A549 (cell line): ENCODE measurements at regions not wholly inside any gene's neighbourhood (a gene's known extent, or its start where the extent isn't known, plus 50 kb on each side); places are given as distances from the start of the nearest gene placed in this dataset.

Experiments used
- CHD4 ChIP-seq: fragments of 200-600 bp; sonication (generic); IDR thresholded peaks from 2 replicates; pipeline ENCODE4 v1.6.1; 2016; ENCODE audit warnings: antibody characterized with exemption, mild to moderate bottlenecking, borderline replicate concordance
- EHMT2 ChIP-seq: fragments of 200-600 bp; sonication (generic); IDR thresholded peaks from 2 replicates; pipeline ENCODE4 v1.6.1; 2016; ENCODE audit warnings: antibody characterized with exemption, low read depth, mild to moderate bottlenecking, moderate library complexity
- EP300 ChIP-seq, 2 experiments: fragments of >200 bp; sonication (Bioruptor Twin); formaldehyde crosslinking; IDR thresholded peaks; 2 replicates in 1 of 2; 3 replicates in 1 of 2; pipeline ENCODE4 v1.6.1; 2016 to 2017
- ESRRA ChIP-seq: fragments of 150-350 bp; IDR thresholded peaks from 2 replicates; pipeline ENCODE4 v1.6.1; 2014; ENCODE audit warnings: mild to moderate bottlenecking, low read length, borderline replicate concordance
- FOXS1 ChIP-seq: fragments of 250-450 bp; sonication (Bioruptor Pico); IDR thresholded peaks from 2 replicates; pipeline ENCODE4 v1.5.0; 2020; ENCODE audit warnings: mild to moderate bottlenecking, moderate library complexity
- HOXA7 ChIP-seq: fragments of 250-450 bp; sonication (Bioruptor Pico); IDR thresholded peaks from 2 replicates; pipeline ENCODE4 v1.5.0; 2020; ENCODE audit warnings: mild to moderate bottlenecking, moderate library complexity
- NPAS2 ChIP-seq: fragments of 250-450 bp; sonication (Bioruptor Pico); IDR thresholded peaks from 2 replicates; pipeline ENCODE4 v1.8.0; 2022; ENCODE audit warnings: mild to moderate bottlenecking, moderate library complexity, borderline replicate concordance
- NR3C1 ChIP-seq: fragments of >200 bp; sonication (Bioruptor Twin); formaldehyde crosslinking; IDR thresholded peaks from 3 replicates; pipeline ENCODE4 v1.6.1; 2017
- POLR2A ChIP-seq: IDR thresholded peaks from 2 replicates; pipeline ENCODE4 v1.6.1; 2012; ENCODE audit warnings: mild to moderate bottlenecking, low read length
- RCOR1 ChIP-seq: fragments of 150-350 bp; IDR thresholded peaks from 2 replicates; pipeline ENCODE4 v1.6.1; 2014; ENCODE audit warnings: antibody characterized with exemption, low read length, low read depth
- RFX5 ChIP-seq: fragments of 450-650 bp; IDR thresholded peaks from 2 replicates; pipeline ENCODE4 v1.7.1; 2014; ENCODE audit warnings: antibody characterized with exemption, mild to moderate bottlenecking, moderate library complexity
- TFCP2L1 ChIP-seq: fragments of 250-450 bp; sonication (Bioruptor Pico); IDR thresholded peaks from 2 replicates; pipeline ENCODE4 v1.5.0; 2021; ENCODE audit warnings: mild to moderate bottlenecking
- TF ChIP-seq, protein P1 (sequence below): fragments of >200 bp; sonication (Bioruptor Twin); formaldehyde crosslinking; IDR thresholded peaks from 3 replicates; pipeline ENCODE4 v1.5.1; 2016
- TF ChIP-seq, protein P2 (sequence below): IDR thresholded peaks from 2 replicates; pipeline ENCODE4 v1.6.1; 2012

DNA sequence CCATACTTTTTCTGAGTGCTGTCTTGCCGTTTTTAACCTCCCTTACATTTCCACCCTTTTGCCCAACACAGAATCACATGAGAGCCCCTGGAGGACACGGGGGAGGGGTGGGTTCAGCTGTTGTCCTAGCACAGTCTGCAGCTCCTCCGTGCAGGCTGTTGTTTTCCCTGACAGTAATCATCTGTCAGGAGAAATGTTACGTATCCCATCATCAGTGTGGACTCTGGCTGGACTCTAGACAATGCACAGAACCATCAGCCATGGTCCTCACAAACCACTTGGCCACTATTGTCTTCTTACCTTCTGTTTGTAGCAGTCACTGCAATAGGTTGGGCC, 92.1 kb downstream of the RIN2 start:
- TF ChIP-seq, protein P1, sequence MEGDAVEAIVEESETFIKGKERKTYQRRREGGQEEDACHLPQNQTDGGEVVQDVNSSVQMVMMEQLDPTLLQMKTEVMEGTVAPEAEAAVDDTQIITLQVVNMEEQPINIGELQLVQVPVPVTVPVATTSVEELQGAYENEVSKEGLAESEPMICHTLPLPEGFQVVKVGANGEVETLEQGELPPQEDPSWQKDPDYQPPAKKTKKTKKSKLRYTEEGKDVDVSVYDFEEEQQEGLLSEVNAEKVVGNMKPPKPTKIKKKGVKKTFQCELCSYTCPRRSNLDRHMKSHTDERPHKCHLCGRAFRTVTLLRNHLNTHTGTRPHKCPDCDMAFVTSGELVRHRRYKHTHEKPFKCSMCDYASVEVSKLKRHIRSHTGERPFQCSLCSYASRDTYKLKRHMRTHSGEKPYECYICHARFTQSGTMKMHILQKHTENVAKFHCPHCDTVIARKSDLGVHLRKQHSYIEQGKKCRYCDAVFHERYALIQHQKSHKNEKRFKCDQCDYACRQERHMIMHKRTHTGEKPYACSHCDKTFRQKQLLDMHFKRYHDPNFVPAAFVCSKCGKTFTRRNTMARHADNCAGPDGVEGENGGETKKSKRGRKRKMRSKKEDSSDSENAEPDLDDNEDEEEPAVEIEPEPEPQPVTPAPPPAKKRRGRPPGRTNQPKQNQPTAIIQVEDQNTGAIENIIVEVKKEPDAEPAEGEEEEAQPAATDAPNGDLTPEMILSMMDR = no peak
- TF ChIP-seq POLR2A (no peak), NR3C1 (no peak), HOXA7 (CRISPR knock-in tag) (no peak), RFX5 (no peak), EHMT2 (no peak), EP300 (IDR thresholded peaks at IDR 0.05) (no peak), CHD4 (no peak), NPAS2 (no peak), ESRRA (no peak), TFCP2L1 (CRISPR knock-in tag) (no peak), RCOR1 (no peak), FOXS1 (no peak)
- TF ChIP-seq, protein P2, sequence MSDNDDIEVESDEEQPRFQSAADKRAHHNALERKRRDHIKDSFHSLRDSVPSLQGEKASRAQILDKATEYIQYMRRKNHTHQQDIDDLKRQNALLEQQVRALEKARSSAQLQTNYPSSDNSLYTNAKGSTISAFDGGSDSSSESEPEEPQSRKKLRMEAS = no peak
